AG04449 (cell line): ENCODE measurements at regions not wholly inside any gene's neighbourhood (a gene's known extent, or its start where the extent isn't known, plus 50 kb on each side); places are given as distances from the start of the nearest gene placed in this dataset.

Source experiments
- CTCF ChIA-PET: fragments of 350-600 bp; formaldehyde crosslinking; extraction: SDS; loops from one replicate; lab custom pipeline; 2021; ENCODE audit warnings: antibody characterized with exemption; lab: Yijun Ruan, JAX
- POLR2A ChIA-PET: fragments of 400-600, 350-600 bp; formaldehyde crosslinking; extraction: SDS; loops from one replicate; lab custom pipeline; 2020; ENCODE audit warnings: antibody characterized with exemption, inconsistent platforms; lab: Yijun Ruan, JAX
- DNase-seq: peaks from one replicate; pipeline ENCODE4 v3.0.0-alpha.2; 2010; ENCODE audit warnings: low read depth, low spot score
- H3K4me3 ChIP-seq: 2 replicates; pipeline ENCODE4 v1.5.1; 2011; ENCODE audit warnings: low read depth, mild to moderate bottlenecking, control low read depth, low read length
- CTCF ChIP-seq: IDR thresholded peaks from one replicate; pipeline ENCODE4 v1.5.1; 2011; ENCODE audit warnings: mild to moderate bottlenecking, moderate library complexity, low read length, control low read depth, inconsistent platforms; ENCODE audit not compliant: insufficient read depth; ENCODE audit errors: missing control alignments

GRCh38 chr4:169909897-169910296 lies 116.3 kb downstream of the MFAP3L start:
- H3K4me3 ChIP-seq: no peak overlapping the region
- no peak for TF ChIP-seq CTCF
- DNase-seq: no peak
- CTCF ChIA-PET: no interaction called here
- POLR2A ChIA-PET: no interaction called here

DNA sequence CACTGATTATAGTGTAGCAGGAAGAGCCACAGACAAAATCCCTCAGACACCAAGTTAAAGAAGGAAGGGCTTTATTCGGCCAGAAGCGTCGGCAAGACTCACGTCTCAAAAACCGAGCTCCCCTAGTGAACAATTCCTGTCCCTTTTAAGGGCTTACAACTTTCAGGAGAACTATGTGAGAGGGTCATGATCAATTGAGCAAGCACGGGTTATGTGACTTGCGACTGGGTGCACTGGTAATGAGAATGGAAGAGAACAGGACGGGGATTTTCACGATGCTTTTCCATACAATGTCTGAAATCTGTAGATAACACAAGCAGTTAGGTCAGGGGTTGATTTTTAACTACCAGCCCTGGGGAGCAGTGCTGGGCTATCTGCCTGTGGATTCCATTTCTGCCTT lies 116.7 kb downstream of the MFAP3L start:
- H3K4me3 ChIP-seq: no peak overlapping the region
- POLR2A ChIA-PET: no interaction called here
- no peak for DNase-seq
- no peak for TF ChIP-seq CTCF
- CTCF ChIA-PET: no interaction called here

- no peak for DNase-seq
- H3K4me3 ChIP-seq: no peak overlapping the region
- no peak for TF ChIP-seq CTCF
- CTCF ChIA-PET: no interaction called here
- POLR2A ChIA-PET: no interaction called here
Measured at GRCh38 chr4:169907705-169908104, 118.5 kb downstream of the MFAP3L start.

GRCh38 chr4:169906821-169907220 lies 119.4 kb downstream of the MFAP3L start:
- no peak for TF ChIP-seq CTCF
- H3K4me3 ChIP-seq: no peak overlapping the region
- ChIA-PET POLR2A (no interaction called here), CTCF (no interaction called here)
- no peak for DNase-seq

- H3K4me3 ChIP-seq: no peak overlapping the region
- TF ChIP-seq CTCF: no peak
- no peak for DNase-seq
- ChIA-PET POLR2A (no interaction called here), CTCF (no interaction called here)
Measured at GRCh38 chr4:169906104-169906503, 120.1 kb downstream of the MFAP3L start.

DNA sequence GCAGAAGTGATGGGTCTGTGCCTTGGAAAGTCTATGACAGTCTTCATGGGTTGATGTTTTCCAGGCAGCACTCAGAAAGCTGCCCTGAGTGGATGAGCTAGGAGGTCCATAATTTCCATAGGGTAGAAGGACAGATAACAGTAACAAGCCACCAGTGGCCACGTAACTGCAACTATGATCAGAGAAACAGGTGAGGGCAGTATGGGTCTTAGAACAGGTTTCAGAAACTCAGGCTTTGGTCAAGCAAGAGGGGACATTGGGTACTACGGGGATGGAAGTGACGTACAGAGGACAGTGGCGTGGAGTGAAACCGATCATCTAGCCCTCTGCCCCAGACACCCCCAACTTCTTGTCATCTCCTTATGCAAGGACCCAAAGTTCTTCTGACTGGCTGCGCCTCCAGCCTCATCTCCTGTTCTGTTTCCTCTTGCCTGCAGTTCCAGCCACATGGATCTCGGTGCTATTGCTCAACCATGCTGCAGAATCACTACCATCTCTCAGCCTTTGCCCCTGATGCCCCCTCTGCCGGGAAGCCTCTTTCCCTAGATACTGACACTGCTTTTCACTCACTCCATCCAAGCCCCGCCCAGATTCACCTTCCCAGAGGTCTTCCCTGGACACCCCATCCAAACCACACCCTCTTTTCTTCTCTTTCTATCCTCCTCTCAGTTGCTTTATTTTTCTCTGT lies 123.4 kb downstream of the MFAP3L start:
- no peak overlapping the region for H3K4me3 ChIP-seq
- ChIA-PET CTCF (interaction anchor here (1.0 kb wide), 1 partner anchor 92 kb away, joined by 3 read pairs; no protein-coding TSS in a partner anchor), POLR2A (no interaction called here)
- no peak for DNase-seq
- no peak for TF ChIP-seq CTCF
